HG03520 (cell line): ENCODE measurements at regions not wholly inside any gene's neighbourhood (a gene's known extent, or its start where the extent isn't known, plus 50 kb on each side); places are given as distances from the start of the nearest gene placed in this dataset.
"Not testable (repeated sequence)": the region's sequence is repeated elsewhere in the genome, so short reads cannot be mapped to it uniquely, and the experiment has no call there.

Source experiments
- ATAC-seq: cut with Tn5 transposase; IDR thresholded peaks from one replicate; pipeline ENCODE4 v1.9.1; 2021; ENCODE audit warnings: mild to moderate bottlenecking, moderate library complexity; ENCODE audit not compliant: unreplicated experiment

DNA sequence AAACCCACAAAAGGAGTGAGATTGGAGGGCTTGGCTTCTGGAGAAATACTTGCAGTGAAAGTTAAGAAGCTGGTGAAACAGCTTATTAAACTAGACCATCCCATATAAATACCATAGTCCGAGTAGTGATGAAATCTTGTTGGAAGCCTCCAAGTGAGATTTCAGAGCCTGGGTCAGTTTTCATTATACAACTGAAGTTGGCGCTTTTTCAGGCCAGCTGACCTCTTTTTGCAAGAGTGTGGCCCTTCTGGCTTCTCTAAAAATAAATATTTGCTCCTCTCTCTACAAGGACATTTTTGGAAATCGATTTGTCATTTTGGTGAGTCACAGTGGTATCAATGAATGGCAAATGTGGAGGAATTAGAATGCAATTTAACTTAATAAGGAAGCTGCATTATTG is 51.2 kb upstream of the THRB start:
- ATAC-seq, result no peak

DNA sequence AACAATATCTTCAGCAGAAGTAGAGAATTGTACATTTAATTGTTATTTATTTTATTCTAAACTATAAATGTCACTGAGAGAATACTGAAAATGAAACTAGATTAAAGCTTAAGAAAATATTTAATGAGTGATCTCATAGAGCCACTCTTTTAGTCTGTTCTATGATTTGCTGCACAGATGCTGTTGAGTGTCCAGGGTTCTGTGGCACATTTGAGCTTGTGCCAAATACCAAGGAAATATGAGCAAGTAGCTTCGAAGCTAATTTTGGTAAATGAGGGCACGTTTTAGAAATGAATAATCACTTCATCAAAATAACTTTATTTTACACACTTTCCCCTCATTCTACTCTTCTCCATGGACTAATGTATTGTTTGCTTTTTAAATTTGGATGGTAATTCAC is 53.6 kb upstream of the THRB start:
- ATAC-seq, result no peak

DNA sequence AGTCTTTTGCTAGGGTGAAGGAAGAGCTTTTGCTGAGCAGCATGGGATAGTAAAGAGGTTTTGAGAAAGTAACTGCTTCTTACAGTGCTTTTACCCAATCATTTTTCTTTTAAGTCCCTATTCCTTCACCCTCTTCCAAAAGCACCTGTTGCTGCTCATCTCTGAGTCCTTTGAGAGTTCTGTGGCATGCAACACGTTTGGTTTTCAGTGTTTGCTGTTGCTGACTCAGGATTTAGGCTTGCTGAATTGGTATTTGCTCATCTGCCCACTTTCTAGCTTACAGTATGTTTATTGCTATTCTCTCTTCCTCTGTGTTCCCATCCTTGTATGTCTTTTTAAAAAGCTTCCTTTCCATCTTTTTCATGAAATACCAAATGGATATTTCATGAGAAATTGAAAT is 55.9 kb upstream of the THRB start:
- ATAC-seq, result no peak

DNA sequence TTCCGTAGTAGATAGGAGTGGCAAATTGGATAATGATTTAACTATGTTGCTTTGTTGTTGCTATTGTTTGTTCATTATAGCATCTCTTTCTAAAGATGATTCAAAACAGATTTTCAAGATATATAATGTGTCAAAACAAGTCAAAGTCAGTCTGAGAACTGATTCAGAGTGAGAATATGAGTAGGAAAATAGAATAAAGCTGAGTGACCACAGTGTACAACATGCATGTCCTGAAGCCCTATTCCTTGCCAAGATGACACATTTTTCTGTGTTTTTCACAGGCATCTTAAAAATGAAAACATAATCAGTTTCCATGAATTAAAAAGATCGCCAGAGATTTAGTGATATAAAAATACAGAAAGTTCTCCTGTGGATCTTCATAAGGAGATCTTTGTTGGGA is 57.0 kb upstream of the THRB start:
- ATAC-seq, result no peak

DNA sequence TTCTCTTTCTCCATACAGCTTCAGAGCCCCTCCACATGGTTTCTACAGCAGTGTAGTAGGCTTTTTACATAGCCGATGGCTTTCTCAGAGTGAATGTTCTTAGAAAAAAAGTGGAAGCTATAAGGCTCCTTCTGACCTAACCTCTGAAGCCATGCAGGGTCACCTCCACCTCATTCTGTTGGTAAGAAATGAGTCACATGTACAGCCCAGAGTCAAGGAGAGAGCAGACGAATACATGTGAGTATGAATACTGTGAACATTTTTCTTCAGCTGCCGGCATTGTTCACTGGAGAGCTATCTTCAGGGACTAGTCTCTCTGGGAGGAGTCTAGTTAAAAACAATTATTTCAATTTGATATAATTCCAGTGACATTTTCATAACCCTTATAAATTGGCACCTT is 68.2 kb upstream of the THRB start:
- ATAC-seq, result no peak

DNA sequence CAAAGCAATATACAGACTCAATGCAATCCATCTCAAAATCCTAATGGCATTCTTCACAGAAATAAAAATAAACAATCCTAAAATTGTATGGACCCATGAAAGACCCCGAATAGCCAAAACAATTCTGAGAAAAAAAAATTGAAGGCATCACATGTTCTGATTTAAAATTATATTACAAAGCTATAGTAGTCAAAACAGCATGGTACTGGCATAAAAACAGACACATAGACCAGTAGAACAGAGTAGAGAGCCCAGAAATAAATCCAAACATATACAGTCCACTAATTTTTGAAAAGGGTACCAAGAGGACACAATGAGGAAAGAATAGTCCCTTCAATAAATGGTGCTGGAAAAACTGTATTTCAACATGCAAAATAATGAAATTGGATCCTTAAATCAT is 70.4 kb upstream of the THRB start:
- ATAC-seq, result no peak

DNA sequence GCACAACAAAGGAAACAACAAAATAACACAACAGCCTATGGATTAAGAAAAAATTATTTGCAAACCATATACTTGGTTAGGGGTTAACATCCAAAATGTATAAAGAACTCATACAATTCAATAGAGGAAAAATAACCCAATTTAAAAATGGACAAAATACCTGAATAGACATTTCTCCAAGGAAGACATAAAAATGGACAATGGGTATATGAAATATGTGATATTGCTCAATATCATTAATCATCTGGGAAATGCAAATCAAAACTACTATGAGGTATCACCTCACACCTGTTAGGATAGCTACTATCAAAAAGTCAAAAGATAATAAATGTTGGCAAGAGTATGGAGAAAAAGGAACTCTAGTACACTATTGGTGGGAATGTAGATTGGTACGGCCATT is 71.0 kb upstream of the THRB start:
- ATAC-seq, result no peak

DNA sequence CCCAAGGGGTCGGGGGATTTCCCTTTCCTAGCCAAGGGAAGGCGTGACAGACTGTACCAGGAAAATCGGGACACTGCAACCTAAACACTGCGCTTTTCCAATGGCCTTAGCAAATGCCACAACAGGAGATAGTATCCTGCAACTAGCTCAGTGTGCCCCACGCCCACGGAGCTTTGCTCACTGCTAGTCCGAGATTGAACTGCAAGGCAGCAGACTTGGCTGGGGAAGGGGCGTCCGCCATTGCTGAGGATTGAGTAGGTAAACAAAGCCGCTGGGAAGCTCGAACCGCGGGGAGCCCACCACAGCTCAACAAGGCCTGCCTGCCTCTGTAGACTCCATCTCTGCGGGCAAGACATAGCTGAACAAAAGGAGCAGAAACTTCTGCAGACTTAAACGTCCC is 72.3 kb upstream of the THRB start:
- ATAC-seq, result no peak

DNA sequence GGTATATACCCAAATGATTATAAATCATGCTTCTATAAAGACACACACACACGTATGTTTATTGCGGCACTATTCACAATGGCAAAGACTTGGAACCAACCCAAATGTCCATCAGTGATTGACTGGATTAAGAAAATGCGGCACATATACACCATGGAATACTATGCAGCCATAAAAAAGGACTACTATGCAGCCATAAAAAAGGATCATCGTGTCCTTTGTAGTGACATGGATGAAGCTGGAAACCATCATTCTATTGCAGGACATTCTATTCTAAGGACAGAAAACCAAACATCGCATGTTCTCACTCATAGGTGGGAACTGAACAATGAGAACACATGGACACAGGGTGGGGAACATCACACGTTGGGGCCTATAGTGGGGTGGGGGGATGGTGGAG is 77.8 kb upstream of the THRB start:
- not testable (repeated sequence) for ATAC-seq

DNA sequence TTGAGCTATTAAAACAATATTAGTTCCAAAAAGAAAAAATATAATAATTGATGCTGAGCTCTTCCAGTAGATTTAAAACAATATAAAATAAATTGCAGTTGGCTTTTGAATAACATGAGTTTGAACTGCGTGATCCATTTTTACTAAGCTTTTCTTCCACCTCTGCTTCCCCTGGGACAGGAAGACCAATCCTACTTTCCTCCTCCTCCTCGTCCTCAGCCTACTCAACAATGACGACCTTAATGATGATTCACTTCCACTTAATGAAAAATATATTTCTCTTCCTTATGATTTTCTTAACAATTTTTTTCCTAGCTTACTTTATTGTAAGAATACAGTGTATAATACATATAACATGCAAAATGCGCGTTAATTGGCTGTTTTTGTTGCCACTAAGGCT is 78.9 kb upstream of the THRB start:
- no peak for ATAC-seq

DNA sequence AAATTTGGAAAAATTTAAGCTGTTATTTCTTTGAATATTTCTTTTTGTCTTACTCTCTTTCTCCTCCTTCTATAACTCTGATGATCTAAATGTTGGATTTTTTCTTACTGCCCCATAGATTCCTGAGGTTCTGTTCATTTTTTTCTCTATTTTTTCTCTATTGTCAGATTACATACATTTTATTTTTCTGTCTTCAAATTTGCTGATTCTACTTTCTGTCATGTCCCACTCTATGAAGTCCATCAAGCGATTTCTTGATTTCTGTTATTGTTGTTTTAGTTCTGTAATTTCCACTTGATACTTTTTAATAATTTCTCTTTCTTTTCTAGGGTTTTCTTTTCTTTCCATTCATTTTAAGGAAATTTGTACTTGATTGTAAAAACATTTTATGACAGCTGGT is 83.7 kb upstream of the THRB start:
- no peak for ATAC-seq

DNA sequence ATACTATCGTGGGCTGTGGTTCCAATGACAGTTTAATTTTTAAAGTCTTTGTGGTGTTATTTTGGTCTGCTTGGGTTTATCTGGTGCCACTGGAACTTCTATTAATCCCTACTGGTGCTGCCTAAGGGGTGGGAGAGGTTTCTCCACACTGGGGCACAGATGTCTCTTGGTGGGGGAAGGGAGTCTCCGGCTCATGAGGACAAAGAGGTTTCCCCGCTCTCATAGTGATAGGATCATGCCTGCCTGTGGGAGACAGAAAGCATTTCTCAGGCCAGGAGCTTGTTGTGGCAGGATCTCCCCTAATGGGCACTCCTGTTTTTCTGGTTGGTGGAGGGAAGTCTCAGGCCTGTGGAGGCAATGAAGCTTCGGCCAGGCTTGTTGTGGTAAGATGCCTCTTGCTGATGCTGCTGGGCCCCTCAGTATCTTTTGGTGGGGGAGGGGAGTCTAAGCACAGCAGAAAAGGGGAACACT is 84.3 kb upstream of the THRB start:
- no peak for ATAC-seq

DNA sequence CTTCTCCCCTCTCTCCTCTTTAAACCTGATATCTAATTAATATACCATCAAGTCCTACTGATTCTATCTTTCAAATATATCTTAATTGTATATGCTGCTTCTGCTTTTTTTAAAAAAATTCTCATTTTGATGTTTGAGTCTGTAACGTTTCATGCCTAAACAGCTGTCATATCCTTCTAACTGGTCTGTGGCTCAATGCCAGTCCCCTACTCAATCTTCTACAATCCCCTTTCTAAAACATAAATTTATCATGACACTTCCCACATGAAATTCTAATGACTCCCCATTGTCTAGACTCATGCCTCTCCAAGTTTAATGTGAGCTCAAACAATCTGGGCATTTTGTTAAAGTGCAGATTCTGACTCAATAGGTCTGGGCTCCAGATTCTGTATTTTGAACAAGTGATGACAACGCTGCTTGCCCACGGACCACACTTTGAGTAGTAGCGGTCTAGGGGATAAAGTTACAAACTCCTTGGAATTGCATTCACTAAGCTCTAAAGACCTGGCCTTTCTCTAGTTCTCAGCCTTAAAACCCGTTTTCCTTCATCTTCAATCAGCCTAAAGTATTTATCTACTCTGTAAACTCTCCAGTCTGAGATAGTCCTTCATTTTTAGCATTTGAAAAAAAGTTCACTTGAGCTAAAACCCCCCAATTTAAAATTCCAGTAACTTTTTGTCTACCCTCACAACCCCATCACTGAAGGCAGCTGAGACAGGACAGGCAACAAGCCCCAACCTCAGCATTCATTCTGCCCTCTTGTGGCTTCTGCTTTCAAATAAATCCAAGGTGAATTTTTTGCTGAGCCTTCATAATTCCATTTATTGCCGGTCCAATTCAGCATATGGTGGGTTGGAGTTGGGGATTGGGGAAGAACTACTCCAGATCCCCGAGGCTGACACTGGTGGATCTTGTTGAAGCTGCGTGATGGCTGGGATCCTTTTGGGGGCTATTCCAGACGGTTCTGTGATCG is 88.1 kb upstream of the THRB start:
- ATAC-seq, result no peak

DNA sequence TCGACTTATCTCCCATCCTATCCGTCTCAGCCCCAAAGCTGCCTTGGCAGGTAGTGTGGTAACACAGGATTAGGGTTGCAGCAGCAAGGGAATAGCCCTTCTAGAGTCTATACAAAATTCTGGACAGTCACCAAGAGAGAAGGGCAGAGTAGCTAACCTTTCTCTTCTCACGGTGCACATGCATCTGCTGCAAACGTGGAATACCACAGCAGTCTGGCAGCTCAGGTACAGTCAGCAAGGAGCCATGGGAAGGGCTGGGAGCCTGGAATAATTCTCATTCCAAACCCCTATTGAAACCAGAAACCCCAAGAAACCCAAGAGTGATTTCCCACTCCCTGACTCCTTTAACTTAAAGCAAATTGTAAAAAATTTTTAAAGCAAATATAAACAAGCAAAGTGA is 92.3 kb upstream of the THRB start:
- ATAC-seq, result no peak

DNA sequence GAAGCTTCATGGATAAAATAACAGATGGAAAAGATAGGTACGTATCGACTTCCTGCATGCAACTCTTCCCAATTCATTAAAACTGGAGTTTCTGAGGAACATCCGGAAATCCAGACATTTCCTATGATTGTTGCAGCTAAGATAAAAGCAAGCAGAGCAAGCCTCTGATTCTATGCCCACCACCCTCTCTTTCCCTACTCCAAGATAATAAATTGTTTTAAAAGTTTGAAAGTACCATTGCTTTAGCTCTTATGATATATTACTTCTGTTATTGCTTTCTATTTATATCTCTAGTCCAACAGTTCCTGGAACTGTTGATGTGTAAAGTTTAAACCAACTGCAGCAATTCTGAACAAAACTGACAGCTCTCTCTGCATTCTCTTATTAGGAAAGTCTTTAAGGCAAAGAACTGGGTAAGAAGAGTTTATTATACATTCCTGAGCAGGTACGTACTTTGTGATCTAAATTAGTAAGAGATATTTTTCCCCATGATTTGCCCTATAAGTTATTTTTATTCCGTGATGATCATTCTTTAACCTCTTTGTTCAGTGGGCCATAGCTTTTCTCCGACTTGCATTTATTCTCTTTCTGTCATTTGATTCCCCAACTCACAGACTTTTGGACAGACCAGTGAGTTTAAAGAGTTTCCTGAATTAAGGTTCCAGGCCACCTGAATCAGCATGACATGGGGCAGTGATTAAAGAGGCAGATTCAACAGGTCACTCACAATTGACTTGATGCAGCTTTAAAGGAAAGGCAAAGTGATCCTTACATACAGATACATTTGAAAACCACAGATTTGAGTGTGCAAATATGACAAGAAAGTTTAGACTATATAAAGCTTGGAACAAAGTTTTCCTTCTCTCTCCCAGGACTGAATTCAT is 94.2 kb upstream of the THRB start:
- no peak for ATAC-seq

DNA sequence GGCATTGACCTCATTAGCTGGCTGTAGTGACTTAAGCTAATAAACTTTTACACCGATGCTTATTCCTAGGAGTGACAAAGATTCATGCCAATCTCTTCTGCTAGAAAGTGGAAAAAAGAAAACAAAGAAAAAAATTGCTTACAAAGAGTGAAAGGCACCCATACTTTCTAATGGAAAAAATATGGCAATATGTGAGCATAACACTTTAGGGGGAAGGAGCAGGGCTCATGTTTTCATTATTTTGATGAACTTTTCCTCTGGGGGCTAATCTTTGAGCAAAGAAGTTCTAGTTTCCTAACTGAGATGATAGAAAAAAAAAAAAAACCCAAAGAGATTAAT is 94.8 kb upstream of the THRB start:
- no peak for ATAC-seq

DNA sequence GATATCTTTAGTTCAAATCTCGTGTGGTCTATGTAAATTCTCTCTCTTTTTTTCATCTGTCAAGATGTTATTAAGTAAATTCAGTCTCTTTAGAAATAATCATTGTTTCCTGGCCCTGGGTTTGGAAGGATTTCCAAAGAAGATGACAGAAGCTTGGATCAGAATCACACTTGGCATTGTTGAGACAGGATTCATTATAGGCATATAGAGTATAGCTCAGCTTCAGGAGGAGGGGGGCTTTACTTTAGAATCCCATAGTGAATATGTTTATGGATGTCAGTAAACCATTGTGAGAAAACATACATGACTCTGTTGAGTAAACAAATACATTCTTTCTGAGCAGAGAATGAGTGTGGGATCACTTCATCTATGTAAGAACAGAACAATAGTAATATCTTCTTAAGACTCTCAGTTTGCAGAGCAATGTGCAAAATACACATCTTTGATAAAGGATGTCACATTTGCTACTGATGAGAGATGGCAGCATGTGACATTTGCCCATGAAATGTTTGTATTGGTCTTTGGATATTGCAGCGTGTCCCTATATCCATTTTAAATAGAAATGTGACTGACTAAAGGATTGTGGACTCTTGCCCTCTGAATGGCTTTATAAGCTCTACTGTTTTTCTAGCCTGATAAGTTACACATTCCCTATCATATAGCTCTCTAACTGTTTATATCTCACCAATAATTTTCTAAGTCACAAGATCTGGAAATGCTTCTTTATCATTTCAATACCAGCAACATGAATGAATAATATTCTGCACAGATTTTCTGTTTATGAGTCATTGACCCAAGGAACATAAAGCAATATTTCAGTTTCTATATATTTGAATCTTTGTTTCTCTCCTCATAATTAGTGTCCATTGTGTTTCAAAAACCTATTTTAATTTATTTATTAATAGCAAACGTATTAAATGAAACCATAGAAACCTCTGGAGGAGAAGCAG is 95.6 kb upstream of the THRB start:
- no peak for ATAC-seq

DNA sequence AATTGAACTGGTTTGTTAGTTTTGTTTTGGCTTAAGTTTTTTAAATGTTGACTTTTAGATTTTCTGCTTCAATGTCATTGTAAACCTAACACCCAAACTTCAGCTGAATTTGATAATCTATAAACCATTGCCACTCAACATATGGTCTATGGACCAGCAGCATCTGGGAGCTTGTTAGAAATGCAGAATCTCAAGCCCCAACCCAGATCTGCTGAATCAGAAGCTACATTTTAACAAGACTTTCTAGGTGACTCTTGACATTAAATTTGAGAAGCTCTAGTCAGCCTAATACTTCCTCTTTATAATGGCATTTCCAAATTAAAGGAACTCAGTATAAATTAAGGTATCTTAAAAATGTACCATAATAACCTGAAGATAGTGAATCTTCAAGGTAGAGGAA is 96.5 kb upstream of the THRB start:
- ATAC-seq, result no peak

DNA sequence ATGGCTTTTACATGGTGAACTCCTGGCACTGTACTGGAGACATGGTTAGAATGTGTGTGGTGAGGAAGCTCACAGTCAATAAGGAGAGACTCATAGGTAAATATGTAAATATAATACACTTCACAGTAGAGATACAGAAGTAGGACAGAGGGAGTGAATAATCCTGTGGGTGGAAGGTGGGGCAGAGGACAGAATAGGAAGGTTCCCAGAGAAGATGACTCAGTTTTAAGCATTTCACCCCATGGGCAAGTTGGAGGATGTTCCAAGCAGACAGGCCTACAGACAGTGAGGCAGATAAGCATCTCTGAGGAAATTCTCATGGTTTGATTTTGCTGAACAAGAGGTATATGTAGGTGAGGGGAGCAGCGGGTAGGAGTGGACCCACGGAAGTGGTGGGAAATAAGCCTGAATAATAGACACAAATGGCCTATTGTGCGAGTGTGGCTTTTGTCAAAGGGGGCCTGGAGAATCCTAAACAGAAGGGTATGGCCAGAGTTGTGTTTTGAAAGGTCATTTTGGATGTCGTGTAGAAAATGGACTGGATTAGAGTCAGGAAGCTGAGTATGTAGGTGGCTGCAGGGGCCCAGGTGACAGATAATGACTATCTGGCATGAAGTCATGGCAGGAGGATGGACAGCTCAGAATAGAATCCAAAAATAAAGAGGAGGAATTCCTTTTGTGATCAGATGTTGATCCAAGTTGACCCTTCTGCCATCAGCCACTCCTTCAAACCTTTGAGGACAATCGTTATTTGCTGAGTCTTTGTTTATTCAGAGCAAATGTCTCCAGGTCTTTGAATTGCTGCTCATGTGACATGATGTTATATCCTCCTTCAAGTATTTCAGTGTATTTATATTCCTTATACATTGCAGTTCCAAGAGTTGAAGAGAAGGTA is 97.3 kb upstream of the THRB start:
- no peak for ATAC-seq

DNA sequence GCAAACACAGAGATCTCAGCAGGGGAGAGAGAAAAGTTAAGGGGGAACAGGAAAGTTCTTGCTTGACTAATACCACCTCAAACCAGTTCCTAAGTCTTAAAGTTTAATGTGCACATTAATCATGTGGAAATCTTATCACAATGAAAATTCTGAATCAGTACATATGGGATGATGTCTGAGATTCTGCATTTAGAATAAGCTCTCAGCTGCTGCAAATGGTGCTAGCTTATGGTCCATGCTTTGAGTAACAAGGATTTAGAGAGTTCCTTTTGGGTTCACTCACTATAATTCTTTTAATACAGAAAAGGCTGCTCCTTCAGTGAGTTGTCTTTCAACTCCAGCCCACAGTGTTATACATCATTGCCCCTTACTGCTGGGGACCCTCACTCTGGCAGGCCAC is 99.5 kb upstream of the THRB start:
- no peak for ATAC-seq
